HEK293T (cell line): ENCODE measurements at regions not wholly inside any gene's neighbourhood (a gene's known extent, or its start where the extent isn't known, plus 50 kb on each side); places are given as distances from the start of the nearest gene placed in this dataset.

Experiments
- ARNT ChIP-seq: fragments of 450-650 bp; IDR thresholded peaks from 2 replicates; pipeline ENCODE4 v1.6.1; 2017; ENCODE audit warnings: mild to moderate bottlenecking
- BHLHE40 ChIP-seq: fragments of 450-650 bp; IDR thresholded peaks from 2 replicates; pipeline ENCODE4 v1.6.1; 2016; ENCODE audit warnings: mild to moderate bottlenecking, moderate library complexity, borderline replicate concordance
- ELF4 ChIP-seq: fragments of 450-650 bp; IDR thresholded peaks from 2 replicates; pipeline ENCODE4 v1.6.1; 2017; ENCODE audit warnings: antibody characterized with exemption
- FOXA1 ChIP-seq: fragments of 450-650 bp; IDR thresholded peaks from 2 replicates; pipeline ENCODE4 v1.6.1; 2016; ENCODE audit warnings: mild to moderate bottlenecking
- FOXK2 ChIP-seq: fragments of 450-650 bp; IDR thresholded peaks from 2 replicates; pipeline ENCODE4 v1.6.1; 2016; ENCODE audit warnings: mild to moderate bottlenecking
- FOXM1 ChIP-seq: fragments of 450-650 bp; IDR thresholded peaks from 2 replicates; pipeline ENCODE4 v1.6.1; 2017; ENCODE audit warnings: mild to moderate bottlenecking, borderline replicate concordance
- HDGF ChIP-seq: fragments of 450-650 bp; IDR thresholded peaks from 2 replicates; pipeline ENCODE4 v1.6.1; 2017; ENCODE audit warnings: antibody characterized with exemption, borderline replicate concordance
- LEF1 ChIP-seq: fragments of 450-650 bp; IDR thresholded peaks from 2 replicates; pipeline ENCODE4 v1.6.1; 2017; ENCODE audit warnings: mild to moderate bottlenecking, borderline replicate concordance
- NFRKB ChIP-seq: fragments of 450-650 bp; IDR thresholded peaks from 2 replicates; pipeline ENCODE4 v1.6.1; 2016; ENCODE audit warnings: mild to moderate bottlenecking, moderate library complexity
- SUZ12 ChIP-seq: fragments of 450-650 bp; IDR thresholded peaks from 2 replicates; pipeline ENCODE4 v1.6.1; 2016; ENCODE audit warnings: mild to moderate bottlenecking
- TF ChIP-seq, protein P1 (sequence below): fragments of 450-650 bp; IDR thresholded peaks from 2 replicates; pipeline ENCODE4 v1.6.1; 2016

DNA sequence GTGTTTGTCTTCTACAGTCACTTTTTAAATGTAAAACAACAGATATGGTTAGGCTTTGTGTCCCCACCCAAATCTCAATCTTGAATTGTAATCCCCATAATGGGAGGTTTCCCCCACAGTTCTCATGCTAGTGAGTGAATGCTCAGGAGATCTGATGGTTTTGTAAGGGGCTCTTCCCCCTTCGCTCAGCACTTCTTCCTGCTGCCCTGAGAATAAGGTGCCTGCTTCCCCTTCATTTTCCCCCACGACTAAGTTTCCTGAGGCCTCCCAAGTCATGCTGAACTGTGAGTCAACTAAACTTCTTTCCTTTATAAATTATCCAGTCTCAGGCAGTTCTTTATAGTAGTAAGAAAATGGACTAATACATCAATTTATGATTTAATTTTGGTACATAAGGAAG, 118.0 kb upstream of the SNTG2 start:
- TF ChIP-seq HDGF (no peak), ELF4 (no peak), NFRKB (no peak), FOXM1 (no peak), BHLHE40 (no peak), ARNT (no peak), FOXK2 (no peak), FOXA1 (no peak), LEF1 (no peak), SUZ12 (no peak)
- TF ChIP-seq, protein P1, sequence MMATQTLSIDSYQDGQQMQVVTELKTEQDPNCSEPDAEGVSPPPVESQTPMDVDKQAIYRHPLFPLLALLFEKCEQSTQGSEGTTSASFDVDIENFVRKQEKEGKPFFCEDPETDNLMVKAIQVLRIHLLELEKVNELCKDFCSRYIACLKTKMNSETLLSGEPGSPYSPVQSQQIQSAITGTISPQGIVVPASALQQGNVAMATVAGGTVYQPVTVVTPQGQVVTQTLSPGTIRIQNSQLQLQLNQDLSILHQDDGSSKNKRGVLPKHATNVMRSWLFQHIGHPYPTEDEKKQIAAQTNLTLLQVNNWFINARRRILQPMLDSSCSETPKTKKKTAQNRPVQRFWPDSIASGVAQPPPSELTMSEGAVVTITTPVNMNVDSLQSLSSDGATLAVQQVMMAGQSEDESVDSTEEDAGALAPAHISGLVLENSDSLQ = no peak
